IMR-90 (cell line): ENCODE measurements at regions not wholly inside any gene's neighbourhood (a gene's known extent, or its start where the extent isn't known, plus 50 kb on each side); places are given as distances from the start of the nearest gene placed in this dataset.

Experiments
- CEBPB ChIP-seq: IDR thresholded peaks from 2 replicates; pipeline ENCODE4 v1.6.1; 2012; ENCODE audit warnings: low read depth, low read length, improper control_type of control experiment
- CTCF ChIP-seq: conservative IDR thresholded peaks from 2 replicates; pipeline ENCODE4 v1.5.1; 2012; ENCODE audit warnings: mild to moderate bottlenecking, low read depth, low read length, improper control_type of control experiment
- FOS ChIP-seq: fragments of 150-350 bp; IDR thresholded peaks from 2 replicates; pipeline ENCODE4 v1.6.1; 2016; ENCODE audit warnings: low read depth, low read length
- MXI1 ChIP-seq: IDR thresholded peaks from 2 replicates; pipeline ENCODE4 v1.6.1; 2012; ENCODE audit warnings: low read depth, mild to moderate bottlenecking, low read length, moderate library complexity, borderline replicate concordance
- POLR2A ChIP-seq: IDR thresholded peaks from 2 replicates; pipeline ENCODE4 v1.6.1; 2012; ENCODE audit warnings: mild to moderate bottlenecking, low read depth, low read length
- RCOR1 ChIP-seq: IDR thresholded peaks from 2 replicates; pipeline ENCODE4 v1.6.1; 2012; ENCODE audit warnings: mild to moderate bottlenecking, low read length, improper control_type of control experiment; ENCODE audit not compliant: insufficient replicate concordance
- SMC3 ChIP-seq: fragments of 150-350 bp; IDR thresholded peaks from 2 replicates; pipeline ENCODE4 v1.6.1; 2016; ENCODE audit warnings: low read depth, mild to moderate bottlenecking, antibody characterized with exemption, low read length, moderate library complexity
- USF2 ChIP-seq: fragments of 150-350 bp; IDR thresholded peaks from 2 replicates; pipeline ENCODE4 v1.6.1; 2017; ENCODE audit warnings: mild to moderate bottlenecking, antibody characterized with exemption, low read length, low read depth

GRCh38 chr4:19944806-19945205 is 306.9 kb upstream of the SLIT2 start:
- no peak for TF ChIP-seq FOS
- TF ChIP-seq CTCF, result no peak
- no peak for TF ChIP-seq MXI1
- TF ChIP-seq SMC3, result no peak
- no peak for TF ChIP-seq USF2
- no peak for TF ChIP-seq POLR2A
- no peak for TF ChIP-seq RCOR1
- no peak for TF ChIP-seq CEBPB
